GM13977 (cell line): ENCODE measurements at regions not wholly inside any gene's neighbourhood (a gene's known extent, or its start where the extent isn't known, plus 50 kb on each side); places are given as distances from the start of the nearest gene placed in this dataset.

Experiments
- DNase-seq: peaks from one replicate; pipeline ENCODE4 v3.0.0; 2012; ENCODE audit warnings: low spot score
- in situ Hi-C: fragments of 300-500 bp; cut with MboI; formaldehyde crosslinking; loops from one replicate; pipeline ENCODE4 v1.12.0; 2022; ENCODE audit warnings: low sequenced_read_pairs, low pct_unique_long_range_greater_than_20kb, mixed read lengths, inconsistent platforms; ENCODE audit not compliant: unreplicated experiment
- TF ChIP-seq, protein P1 (sequence below): IDR thresholded peaks from 2 replicates; pipeline ENCODE4 v1.5.1; 2012; ENCODE audit warnings: mild to moderate bottlenecking, control low read depth; ENCODE audit not compliant: insufficient read depth; ENCODE audit errors: extremely low read depth, missing control alignments

DNA sequence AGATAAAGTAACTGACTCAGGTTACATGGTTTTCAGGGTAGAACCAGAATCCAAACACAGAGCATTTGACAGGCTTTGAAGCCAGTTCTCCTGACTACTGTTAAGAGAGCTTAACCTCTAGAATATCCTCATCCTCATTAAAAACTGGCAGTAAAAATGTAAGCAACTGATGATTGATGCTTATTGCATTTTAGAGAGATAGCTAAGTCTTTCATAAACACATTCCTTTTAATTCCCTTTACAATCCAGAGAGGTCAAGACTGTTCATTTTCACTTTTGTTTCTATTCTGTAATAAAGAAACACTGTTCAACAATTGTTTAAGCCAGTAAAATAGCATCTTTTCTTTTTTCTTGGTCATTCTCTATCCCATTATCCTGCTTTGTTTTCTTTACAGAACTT is 53.9 kb upstream of the RAB27B start:
- in situ Hi-C loops: no loop called here
- no peak for DNase-seq
- TF ChIP-seq, protein P1, sequence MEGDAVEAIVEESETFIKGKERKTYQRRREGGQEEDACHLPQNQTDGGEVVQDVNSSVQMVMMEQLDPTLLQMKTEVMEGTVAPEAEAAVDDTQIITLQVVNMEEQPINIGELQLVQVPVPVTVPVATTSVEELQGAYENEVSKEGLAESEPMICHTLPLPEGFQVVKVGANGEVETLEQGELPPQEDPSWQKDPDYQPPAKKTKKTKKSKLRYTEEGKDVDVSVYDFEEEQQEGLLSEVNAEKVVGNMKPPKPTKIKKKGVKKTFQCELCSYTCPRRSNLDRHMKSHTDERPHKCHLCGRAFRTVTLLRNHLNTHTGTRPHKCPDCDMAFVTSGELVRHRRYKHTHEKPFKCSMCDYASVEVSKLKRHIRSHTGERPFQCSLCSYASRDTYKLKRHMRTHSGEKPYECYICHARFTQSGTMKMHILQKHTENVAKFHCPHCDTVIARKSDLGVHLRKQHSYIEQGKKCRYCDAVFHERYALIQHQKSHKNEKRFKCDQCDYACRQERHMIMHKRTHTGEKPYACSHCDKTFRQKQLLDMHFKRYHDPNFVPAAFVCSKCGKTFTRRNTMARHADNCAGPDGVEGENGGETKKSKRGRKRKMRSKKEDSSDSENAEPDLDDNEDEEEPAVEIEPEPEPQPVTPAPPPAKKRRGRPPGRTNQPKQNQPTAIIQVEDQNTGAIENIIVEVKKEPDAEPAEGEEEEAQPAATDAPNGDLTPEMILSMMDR: no peak

DNA sequence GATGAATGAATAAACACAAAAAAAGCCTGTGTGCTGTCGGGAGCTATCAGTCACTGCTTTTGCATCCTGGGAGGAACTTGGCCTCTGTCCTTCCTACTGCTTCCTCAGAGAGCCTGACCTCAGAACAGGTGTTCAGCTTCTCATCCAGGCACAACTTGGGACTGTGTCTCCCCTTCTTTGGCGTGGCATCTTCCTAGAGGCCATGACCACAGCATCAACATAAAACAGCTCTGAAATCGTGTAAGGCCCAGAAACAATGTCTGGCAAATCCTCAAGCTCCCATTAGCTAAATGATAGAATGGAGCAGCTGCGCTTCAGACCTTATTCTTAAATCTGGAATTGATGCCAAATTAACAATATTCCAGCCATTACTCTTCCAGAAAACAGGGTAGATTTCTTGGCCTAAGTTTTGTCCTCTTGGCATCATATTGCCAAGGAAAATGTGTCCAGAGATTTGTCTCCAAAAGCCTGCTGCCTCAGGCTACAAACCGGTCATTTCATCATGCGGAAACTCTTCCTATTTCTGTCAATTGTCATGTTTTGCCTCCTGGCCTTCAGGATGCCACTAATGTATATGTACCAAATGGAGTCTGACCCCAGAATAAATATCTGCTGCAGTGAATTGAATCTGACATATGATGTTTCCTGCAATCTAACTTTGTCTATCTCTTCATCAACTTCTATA is 53.2 kb upstream of the RAB27B start:
- in situ Hi-C loops: no loop called here
- DNase-seq: no peak
- TF ChIP-seq, protein P1: no peak

DNA sequence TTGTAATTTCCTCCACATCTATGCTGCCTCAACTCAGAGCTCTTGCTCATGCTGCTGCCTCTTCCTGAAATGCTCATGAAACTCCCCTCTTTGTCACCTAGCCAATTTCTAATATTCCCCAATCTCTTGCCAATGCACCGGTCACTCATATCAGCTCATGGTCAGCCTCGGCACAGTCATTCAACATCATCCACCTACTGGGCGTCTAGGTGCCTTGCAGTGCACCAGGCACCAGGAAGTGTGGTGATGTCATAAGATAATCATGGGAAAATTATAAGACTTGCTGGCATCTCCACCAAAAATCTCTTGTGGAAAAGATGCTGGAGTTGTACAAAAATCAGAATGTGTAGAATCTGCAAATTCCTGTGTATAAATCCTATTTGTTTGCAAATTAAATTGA is 52.6 kb upstream of the RAB27B start:
- in situ Hi-C loops: no loop called here
- TF ChIP-seq, protein P1: no peak
- no peak for DNase-seq

DNA sequence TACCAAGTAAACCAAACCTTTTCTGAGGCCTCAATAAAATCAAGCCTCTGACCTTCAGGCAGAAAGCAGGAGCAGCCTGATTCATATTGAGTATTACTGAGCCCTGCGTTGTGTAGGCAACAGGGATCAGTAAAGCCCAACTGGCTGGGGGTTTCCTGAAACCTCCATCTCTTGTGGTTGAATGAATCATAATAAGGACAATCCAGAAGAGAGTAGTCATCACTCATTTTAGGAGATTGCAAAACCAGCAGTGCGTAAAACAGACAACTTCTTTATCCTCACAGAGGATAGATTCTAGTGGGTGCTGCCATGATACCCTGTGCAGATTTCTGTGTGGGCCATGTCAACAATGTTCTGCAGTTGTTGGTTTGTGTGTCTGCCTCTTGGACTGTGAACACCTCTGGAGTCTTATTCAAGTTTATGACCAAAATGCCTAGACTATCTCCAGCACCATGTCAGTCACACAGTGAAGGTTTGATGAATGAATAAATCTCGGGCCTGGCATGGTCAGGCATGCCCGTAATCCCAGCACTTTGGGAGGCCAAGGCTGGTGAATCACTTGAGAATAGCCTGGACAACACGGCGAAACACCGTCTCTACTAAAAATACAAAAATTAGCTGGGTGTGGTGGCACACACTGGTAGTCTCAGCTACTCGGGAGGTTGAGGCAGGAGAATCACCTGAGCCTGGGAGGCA is 51.8 kb upstream of the RAB27B start:
- peak; percentile 9 for DNase-seq

DNA sequence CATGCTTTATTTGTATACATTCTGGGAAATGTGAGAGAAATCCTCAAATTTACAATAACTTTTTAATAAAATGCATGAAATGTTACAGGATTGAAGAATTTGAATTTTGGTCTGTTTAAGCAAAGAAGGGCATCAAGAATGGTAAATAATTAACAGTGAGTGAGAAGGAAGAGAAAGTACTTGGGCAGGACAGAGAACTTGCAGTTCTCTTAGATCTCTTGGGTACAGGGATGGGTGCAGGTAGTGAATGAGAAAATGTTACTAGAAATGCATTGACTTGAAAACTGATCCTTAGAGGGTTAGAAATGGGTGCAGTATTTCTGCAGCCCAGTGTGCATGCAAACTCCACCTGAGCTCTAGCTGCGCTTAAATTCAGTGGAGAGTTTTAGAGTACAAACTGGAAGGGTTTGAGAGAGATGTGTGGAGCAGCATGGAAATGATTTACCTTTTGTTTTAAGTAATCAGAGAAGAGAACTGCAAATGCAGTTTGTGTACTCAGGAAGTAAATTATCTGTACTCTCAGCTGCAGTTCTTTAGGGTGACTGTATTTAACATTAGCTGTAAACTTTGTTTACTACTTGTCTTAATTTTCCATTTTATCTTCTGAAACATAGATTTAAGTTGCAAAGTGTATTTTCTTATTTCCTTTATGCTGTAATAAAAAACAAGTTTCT is 51.0 kb upstream of the RAB27B start:
- in situ Hi-C loops: no loop called here
- DNase-seq: no peak
- TF ChIP-seq, protein P1: no peak

More for the DNA sequence above, 51.8 kb upstream of the RAB27B start:
- in situ Hi-C loops: no loop called here
- TF ChIP-seq, protein P1: no peak

DNA sequence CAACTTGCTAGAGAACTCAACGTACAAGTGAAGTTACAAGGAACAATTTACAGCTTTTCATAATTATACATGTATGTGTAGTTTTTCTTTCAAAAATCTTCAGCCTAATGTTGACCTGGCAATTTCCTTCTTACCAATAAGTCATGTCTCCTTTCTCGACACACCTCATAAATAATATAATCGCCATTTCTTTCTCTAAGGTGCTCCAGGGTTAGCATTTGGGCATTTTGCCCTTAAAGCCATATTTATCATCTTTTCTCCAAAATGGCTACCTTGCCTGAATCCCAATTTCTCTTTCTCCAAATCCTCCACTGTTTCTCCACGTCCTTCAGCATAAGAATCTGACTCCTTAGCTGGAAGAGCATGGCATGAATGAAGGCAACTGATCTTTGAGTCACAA is 50.3 kb upstream of the RAB27B start:
- in situ Hi-C loops: no loop called here

More for the DNA sequence above, 50.3 kb upstream of the RAB27B start:
- DNase-seq: no peak
- TF ChIP-seq, protein P1: no peak
